ENCODE measurements at regions not wholly inside any gene's neighbourhood (a gene's known extent, or its start where the extent isn't known, plus 50 kb on each side); places are given as distances from the start of the nearest gene placed in this dataset.

GRCh38 chr5:106303911-106304310 is 1366.8 kb downstream of the EFNA5 start:
- no peak for TF ChIP-seq CTCF (IDR thresholded peaks at IDR 0.05)
- no peak for TF ChIP-seq EZH2 (IDR thresholded peaks at IDR 0.05; ENCODE audit: borderline replicate concordance, insufficient read depth, low read depth, low read length, poor library complexity, severe bottlenecking)
